Neural progenitor cell (in vitro differentiated cells): ENCODE measurements at regions not wholly inside any gene's neighbourhood (a gene's known extent, or its start where the extent isn't known, plus 50 kb on each side); places are given as distances from the start of the nearest gene placed in this dataset.
"Not testable (repeated sequence)": the region's sequence is repeated elsewhere in the genome, so short reads cannot be mapped to it uniquely, and the experiment has no call there.

Source experiments
- DNase-seq: peaks from one replicate; pipeline ENCODE4 v3.0.0-alpha.2; 2016; ENCODE audit warnings: low spot score
- H2AFZ ChIP-seq: fragments of 200-600 bp; sonication (generic); replicated peaks from 2 replicates; pipeline ENCODE4 v1.6.1; 2016; ENCODE audit warnings: antibody characterized with exemption
- H3F3A ChIP-seq: fragments of 200-600 bp; sonication (generic); 2 replicates; pipeline ENCODE4 v1.6.1; 2016; ENCODE audit warnings: antibody characterized with exemption, low read depth
- H3K27ac ChIP-seq: fragments of 200-600 bp; sonication (generic); 2 replicates; pipeline ENCODE4 v1.5.1; 2016; ENCODE audit warnings: mild to moderate bottlenecking
- H3K27me3 ChIP-seq: fragments of 200-600 bp; sonication (generic); 2 replicates; pipeline ENCODE4 v1.6.1; 2016; ENCODE audit warnings: mild to moderate bottlenecking, moderate library complexity
- H3K36me3 ChIP-seq: fragments of 200-600 bp; sonication (generic); 2 replicates; pipeline ENCODE4 v1.5.1; 2016
- H3K4me1 ChIP-seq: fragments of 200-600 bp; sonication (generic); 2 replicates; pipeline ENCODE4 v1.6.1; 2016; ENCODE audit warnings: mixed run types
- H3K4me2 ChIP-seq: fragments of 200-600 bp; sonication (generic); 2 replicates; pipeline ENCODE4 v1.6.1; 2016
- H3K4me3 ChIP-seq: fragments of 200-600 bp; sonication (generic); 2 replicates; pipeline ENCODE4 v1.5.1; 2016
- H3K79me2 ChIP-seq: fragments of 200-600 bp; sonication (generic); 2 replicates; pipeline ENCODE4 v1.6.1; 2016; ENCODE audit warnings: low read depth
- H3K9ac ChIP-seq: fragments of 200-600 bp; sonication (generic); 2 replicates; pipeline ENCODE4 v1.6.1; 2016
- H3K9me3 ChIP-seq: fragments of 200-600 bp; sonication (generic); 2 replicates; pipeline ENCODE4 v1.5.1; 2016; ENCODE audit warnings: low read depth
- H4K20me1 ChIP-seq: fragments of 200-600 bp; sonication (generic); 2 replicates; pipeline ENCODE4 v1.6.1; 2016; ENCODE audit warnings: low read depth
- H3K27ac Mint-ChIP-seq: 3 replicates; pipeline ENCODE4 v1.8.0; 2021; ENCODE audit warnings: mixed read lengths
- H3K27me3 Mint-ChIP-seq: 2 replicates; pipeline ENCODE4 v1.8.0; 2022; ENCODE audit warnings: low read depth, mild to moderate bottlenecking, inconsistent platforms, moderate library complexity, mixed read lengths; ENCODE audit not compliant: insufficient read depth
- H3K36me3 Mint-ChIP-seq: 3 replicates; pipeline ENCODE4 v1.8.0; 2021; ENCODE audit warnings: mixed read lengths
- H3K4me1 Mint-ChIP-seq: 3 replicates; pipeline ENCODE4 v1.8.0; 2021; ENCODE audit warnings: mixed read lengths
- H3K4me3 Mint-ChIP-seq: 3 replicates; pipeline ENCODE4 v1.8.0; 2021; ENCODE audit warnings: mild to moderate bottlenecking, moderate library complexity, mixed read lengths
- H3K9me3 Mint-ChIP-seq: 3 replicates; pipeline ENCODE4 v1.8.0; 2020; ENCODE audit warnings: mixed read lengths
- EZH2 ChIP-seq: fragments of 200-600 bp; sonication (generic); IDR thresholded peaks from 2 replicates; pipeline ENCODE4 v1.6.1; 2017; ENCODE audit warnings: antibody characterized with exemption, mild to moderate bottlenecking, moderate library complexity
- EZH2phosphoT487 ChIP-seq: fragments of 200-600 bp; sonication (generic); IDR thresholded peaks from 2 replicates; pipeline ENCODE4 v1.6.1; 2017; ENCODE audit warnings: antibody characterized with exemption
- TF ChIP-seq, protein P1 (sequence below): fragments of 200-600 bp; sonication (generic); IDR thresholded peaks from 2 replicates; pipeline ENCODE4 v1.5.1; 2017; ENCODE audit warnings: antibody characterized with exemption, mild to moderate bottlenecking

DNA sequence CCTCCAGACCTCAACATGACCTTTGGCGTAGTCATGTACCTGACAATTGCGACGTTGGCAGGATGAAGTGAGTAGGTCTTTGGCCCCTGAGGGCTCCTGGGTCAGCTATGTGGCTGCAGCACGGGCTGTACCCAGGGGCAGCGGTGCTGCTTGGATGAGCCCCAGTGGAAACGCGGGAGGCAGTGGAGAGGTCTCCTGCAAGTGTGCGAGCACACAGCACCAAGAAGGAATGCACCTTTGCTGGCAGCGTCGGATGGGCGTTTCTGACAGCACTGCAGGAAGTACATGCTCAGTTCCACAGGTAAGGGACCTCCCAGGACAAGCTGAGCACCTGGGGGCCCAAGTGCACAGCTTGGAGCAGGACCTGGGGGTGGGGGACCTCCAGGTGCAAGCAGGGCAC, 67.4 kb upstream of the UNC13C start:
- DNase-seq, result no peak
- Mint-ChIP-seq H3K27me3 (peaks cover 6% of the 10 kb centered on the region), H3K4me3 (no peak overlapping the region), H3K36me3 (no peaks in the 10 kb centered on the region), H3K9me3 (no peaks in the 10 kb centered on the region), H3K4me1 (no peaks in the 10 kb centered on the region), H3K27ac (no peak overlapping the region)
- H3K27ac ChIP-seq, result no peak overlapping the region
- no peaks in the 10 kb centered on the region for H3K4me1 ChIP-seq
- no peaks in the 10 kb centered on the region for H4K20me1 ChIP-seq
- no peaks in the 10 kb centered on the region for H3K79me2 ChIP-seq
- no peak overlapping the region for H2AFZ ChIP-seq
- H3K4me2 ChIP-seq, result no peak overlapping the region
- no peaks in the 10 kb centered on the region for H3F3A ChIP-seq
- H3K36me3 ChIP-seq, result no peaks in the 10 kb centered on the region
- H3K9ac ChIP-seq, result no peak overlapping the region
- no peaks in the 10 kb centered on the region for H3K9me3 ChIP-seq
- no peak overlapping the region for H3K4me3 ChIP-seq
- no peaks in the 10 kb centered on the region for H3K27me3 ChIP-seq
- TF ChIP-seq EZH2phosphoT487 (no peak), EZH2 (no peak)
- TF ChIP-seq, protein P1, sequence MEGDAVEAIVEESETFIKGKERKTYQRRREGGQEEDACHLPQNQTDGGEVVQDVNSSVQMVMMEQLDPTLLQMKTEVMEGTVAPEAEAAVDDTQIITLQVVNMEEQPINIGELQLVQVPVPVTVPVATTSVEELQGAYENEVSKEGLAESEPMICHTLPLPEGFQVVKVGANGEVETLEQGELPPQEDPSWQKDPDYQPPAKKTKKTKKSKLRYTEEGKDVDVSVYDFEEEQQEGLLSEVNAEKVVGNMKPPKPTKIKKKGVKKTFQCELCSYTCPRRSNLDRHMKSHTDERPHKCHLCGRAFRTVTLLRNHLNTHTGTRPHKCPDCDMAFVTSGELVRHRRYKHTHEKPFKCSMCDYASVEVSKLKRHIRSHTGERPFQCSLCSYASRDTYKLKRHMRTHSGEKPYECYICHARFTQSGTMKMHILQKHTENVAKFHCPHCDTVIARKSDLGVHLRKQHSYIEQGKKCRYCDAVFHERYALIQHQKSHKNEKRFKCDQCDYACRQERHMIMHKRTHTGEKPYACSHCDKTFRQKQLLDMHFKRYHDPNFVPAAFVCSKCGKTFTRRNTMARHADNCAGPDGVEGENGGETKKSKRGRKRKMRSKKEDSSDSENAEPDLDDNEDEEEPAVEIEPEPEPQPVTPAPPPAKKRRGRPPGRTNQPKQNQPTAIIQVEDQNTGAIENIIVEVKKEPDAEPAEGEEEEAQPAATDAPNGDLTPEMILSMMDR, result no peak

DNA sequence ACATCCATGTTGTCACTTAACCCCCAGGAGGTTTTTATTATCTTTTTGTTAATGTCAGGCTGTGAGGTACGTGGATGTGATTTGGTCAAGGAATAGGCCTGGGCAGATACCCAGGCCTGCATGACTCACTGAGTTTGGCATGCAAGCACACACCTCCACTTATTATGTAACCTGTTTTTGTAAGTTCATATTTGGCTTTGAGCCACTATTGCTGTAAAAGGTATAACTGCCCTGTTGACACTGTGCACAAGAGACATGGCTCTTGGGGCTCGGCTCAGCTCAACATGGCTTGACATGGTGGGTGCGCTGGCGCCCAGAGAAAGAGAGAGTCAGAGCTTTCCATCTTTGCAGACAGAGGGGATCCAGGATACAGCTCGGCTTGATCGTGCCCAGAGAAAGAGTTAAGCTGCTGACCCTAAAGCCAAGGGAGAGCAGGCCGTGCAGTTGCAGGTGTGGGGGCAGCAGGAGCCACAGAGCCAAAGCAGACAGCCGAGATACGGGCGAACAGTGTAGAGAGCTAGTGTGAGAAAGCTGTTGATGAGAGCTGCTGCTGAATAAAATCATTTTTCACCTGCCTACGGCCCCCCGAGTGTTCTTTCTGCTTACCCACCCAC, 67.9 kb upstream of the UNC13C start:
- Histone ChIP-seq H3K9ac (no peak overlapping the region), H4K20me1 (no peaks in the 10 kb centered on the region), H2AFZ (no peak overlapping the region), H3K79me2 (no peaks in the 10 kb centered on the region), H3K27ac (no peak overlapping the region), H3K4me1 (no peaks in the 10 kb centered on the region), H3K27me3 (no peaks in the 10 kb centered on the region), H3K4me2 (no peak overlapping the region), H3K36me3 (no peaks in the 10 kb centered on the region), H3K9me3 (no peaks in the 10 kb centered on the region), H3K4me3 (no peak overlapping the region), H3F3A (no peaks in the 10 kb centered on the region)
- no peaks in the 10 kb centered on the region for H3K4me1 Mint-ChIP-seq
- DNase-seq, result no peak
- no peaks in the 10 kb centered on the region for H3K9me3 Mint-ChIP-seq
- no peak for TF ChIP-seq EZH2
- TF ChIP-seq, protein P1, result no peak
- TF ChIP-seq EZH2phosphoT487, result no peak
- H3K27me3 Mint-ChIP-seq, result peaks cover 6% of the 10 kb centered on the region
- no peak overlapping the region for H3K27ac Mint-ChIP-seq
- no peak overlapping the region for H3K4me3 Mint-ChIP-seq
- H3K36me3 Mint-ChIP-seq, result no peaks in the 10 kb centered on the region

DNA sequence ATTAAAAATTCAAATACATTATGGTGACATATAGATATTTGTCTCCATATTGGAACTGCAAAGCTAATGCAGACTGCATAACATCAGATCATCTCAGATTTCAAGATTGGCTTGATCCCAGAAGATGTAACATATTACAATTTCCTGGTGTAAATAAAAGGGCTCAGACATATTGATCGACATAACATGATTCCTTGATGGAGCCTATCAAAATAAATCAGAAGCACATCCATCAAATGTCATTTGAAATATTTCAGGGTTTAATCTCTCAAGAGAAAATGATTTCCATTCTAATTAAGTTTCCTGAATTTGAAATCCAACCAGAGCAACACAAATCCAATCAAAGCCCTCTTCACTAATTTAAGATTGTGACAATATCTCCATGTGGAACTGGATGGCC, 75.1 kb upstream of the UNC13C start:
- Mint-ChIP-seq H3K4me3 (no peak overlapping the region), H3K36me3 (no peaks in the 10 kb centered on the region), H3K27me3 (no peaks in the 10 kb centered on the region), H3K27ac (no peak overlapping the region), H3K4me1 (no peaks in the 10 kb centered on the region), H3K9me3 (no peaks in the 10 kb centered on the region)
- H3K36me3 ChIP-seq, result no peaks in the 10 kb centered on the region
- H3K4me2 ChIP-seq, result no peak overlapping the region
- no peaks in the 10 kb centered on the region for H3K4me1 ChIP-seq
- no peaks in the 10 kb centered on the region for H3K79me2 ChIP-seq
- peaks cover 3% of the 10 kb centered on the region for H3K9me3 ChIP-seq
- no peaks in the 10 kb centered on the region for H4K20me1 ChIP-seq
- no peaks in the 10 kb centered on the region for H3K27me3 ChIP-seq
- no peak overlapping the region for H2AFZ ChIP-seq
- H3F3A ChIP-seq, result no peaks in the 10 kb centered on the region
- no peak overlapping the region for H3K4me3 ChIP-seq
- no peak overlapping the region for H3K9ac ChIP-seq
- H3K27ac ChIP-seq, result no peak overlapping the region
- TF ChIP-seq EZH2phosphoT487, result no peak
- TF ChIP-seq, protein P1, result no peak
- DNase-seq, result no peak

DNA sequence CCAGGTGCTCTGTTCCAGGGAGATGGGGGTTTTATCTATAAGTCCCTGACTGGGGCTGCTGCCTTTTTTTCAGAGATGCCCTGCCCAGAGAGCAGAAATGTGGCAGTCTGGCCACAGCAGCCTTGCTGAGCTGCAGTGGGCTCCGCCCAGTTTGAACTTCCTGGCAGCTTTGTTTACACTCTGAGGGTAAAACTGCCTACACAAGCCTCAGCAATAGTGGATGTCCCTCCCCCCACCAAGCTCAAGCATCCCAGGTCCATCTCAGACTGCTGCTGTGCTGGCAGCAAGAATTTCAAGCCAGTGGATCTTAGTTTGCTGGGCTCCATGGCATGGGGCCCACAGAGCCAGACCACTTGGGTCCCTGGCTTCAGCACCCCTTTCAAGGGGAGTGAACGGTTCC, 84.8 kb upstream of the UNC13C start:
- H3K36me3 Mint-ChIP-seq, H3K4me2 ChIP-seq, DNase-seq, H2AFZ ChIP-seq, H3K27me3 ChIP-seq, H3F3A ChIP-seq, H3K4me1 ChIP-seq, H4K20me1 ChIP-seq, H3K27ac ChIP-seq, H3K36me3 ChIP-seq, H3K9ac ChIP-seq, H3K4me3 ChIP-seq, H3K4me1 Mint-ChIP-seq, H3K9me3 Mint-ChIP-seq, H3K79me2 ChIP-seq, H3K4me3 Mint-ChIP-seq, H3K9me3 ChIP-seq, H3K27me3 Mint-ChIP-seq: not testable (repeated sequence)
- peak overlapping the region; percentile 40 for H3K27ac Mint-ChIP-seq
